NCI-H1417 (cell line): ENCODE measurements at regions not wholly inside any gene's neighbourhood (a gene's known extent, or its start where the extent isn't known, plus 50 kb on each side); places are given as distances from the start of the nearest gene placed in this dataset.

Experiments used
- DNase-seq, 3 experiments: peaks; one replicate each; lab custom pipeline; 2025; lab: John Stamatoyannopoulos, UW

DNA sequence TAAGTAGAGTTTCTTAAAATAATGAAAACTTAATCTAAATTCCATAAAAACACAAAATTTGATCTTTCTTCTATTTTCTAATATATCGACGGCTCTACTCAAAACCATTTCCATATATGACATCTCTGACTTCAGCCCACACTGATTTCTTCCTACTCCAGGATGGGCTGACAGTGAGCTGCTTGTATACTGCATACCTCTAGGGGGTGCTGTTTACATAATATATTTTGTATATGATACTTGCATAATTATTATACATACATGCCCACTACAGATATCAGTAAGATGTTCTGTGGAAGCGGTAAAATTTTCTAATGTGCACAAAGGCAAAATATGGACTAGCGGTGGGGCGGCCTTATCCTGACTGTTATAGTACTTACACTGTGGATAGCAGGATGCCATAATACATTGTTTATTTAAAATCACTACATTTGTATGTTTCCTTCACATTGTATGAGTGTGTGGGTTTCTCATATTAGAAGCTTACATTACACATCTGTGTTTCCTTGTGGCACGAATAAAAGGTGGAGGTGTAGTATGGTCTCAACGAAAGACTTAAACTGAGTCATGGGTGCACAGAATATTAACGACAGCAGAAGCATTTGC lies 66.1 kb upstream of the NXPH2 start:
- DNase-seq, result peak in 2 of 3 experiments; percentile 21 to 53

DNA sequence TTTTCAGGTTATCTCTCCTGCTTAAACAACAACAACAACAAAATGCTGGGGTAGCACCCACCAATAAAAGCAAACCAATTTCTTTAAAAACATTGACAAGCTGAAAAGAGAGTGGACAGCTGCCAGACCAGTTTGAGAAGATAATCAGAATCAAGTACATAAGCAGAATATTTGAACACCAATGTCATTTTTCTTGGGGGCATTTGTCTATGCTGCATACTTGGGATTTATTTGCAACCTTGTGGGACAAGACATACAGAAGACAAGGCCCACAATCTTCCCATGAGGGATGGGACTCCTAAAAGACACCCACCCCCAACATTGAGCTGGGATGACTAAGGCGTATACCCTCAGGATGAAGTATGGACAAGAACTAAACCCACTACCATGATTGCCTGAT lies 62.2 kb upstream of the NXPH2 start:
- no peak for DNase-seq

DNA sequence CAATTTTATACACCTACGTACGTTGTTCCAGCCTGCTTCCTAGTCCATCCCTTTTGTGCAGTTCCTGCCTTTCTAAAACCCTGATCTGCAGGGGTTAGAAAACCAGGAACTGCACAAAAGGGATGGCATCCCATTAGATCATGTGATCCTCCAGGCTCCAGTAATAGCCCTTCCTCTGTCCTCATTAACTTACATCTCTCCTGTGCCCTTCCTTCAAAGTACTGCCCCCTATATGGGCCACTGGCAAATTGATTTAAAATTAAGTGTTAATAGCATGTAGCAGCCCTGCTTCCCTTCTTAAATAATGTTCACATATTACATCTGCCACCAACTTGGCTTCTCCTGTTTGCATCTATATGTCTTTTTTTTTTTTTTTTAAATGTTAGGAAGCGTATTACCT lies 61.3 kb upstream of the NXPH2 start:
- DNase-seq, result no peak

DNA sequence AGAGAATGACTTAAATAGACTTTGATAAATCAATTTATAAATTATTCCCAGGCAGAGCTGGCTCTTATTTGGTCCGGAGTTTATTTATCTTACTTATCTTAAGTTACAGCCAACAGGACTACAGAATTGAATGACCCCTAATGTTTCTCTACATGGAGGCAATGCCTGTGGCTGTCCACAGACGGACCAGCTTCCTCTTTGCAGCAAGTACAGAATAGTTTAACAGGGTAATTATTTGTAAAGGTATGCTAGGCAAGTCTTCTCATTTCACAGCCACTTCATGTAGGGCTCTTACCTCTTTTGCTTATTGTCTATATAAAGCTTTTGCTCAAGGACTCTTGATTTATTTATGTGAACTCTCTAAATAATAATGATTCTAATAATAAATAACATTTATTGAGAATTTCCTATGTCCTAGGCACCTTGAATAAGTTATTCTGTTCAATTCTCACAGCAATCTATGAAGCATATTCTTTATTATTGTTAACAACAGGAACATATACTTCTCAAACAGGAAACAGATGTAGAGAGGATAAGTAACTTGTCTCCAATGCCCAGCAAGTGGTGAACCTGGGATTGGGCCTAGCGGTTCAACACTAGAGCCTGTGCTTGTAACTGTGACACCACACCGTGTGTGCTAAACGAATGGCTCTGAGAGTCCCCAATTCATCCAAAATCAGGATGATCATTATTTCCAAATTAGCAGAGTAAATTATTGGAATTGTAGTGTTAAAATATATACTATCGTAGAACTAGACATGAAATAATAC lies 58.8 kb upstream of the NXPH2 start:
- DNase-seq, result no peak

DNA sequence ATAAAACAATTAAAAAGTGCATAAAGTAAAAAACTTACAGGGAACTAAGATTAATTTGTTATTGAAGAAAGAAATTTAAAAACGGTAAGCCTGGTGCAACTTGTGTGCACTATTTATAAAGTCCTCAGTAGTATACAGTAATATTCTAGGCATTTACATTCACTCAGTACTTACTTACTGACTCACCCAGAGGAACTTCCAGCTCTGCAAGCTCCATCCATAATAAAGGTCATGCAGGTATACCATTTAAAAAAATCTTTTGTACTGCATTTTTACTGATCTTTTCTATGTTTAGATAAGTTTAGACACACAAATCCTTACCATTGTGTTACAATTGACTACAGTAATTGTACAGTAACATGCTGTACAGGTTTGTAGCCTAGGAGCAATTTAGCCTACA lies 51.5 kb upstream of the NXPH2 start:
- no peak for DNase-seq

DNA sequence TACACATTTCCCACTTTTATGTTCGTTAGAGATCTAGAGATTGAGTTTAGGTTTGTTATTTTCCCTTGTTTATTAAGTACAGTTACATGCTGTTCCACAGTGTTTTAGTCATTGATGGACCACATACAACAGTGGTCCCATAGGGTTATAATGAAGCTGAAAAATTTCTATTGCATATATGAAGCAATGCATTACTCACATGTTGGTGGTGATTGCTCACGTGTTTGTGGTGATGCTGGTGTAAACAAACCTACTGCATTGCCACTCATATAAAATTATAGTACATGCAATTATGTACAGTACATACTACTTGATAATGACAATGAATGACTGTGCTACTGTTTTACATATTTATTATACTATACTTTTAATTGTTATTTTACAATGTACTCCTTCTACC lies 51.0 kb upstream of the NXPH2 start:
- DNase-seq, result no peak

DNA sequence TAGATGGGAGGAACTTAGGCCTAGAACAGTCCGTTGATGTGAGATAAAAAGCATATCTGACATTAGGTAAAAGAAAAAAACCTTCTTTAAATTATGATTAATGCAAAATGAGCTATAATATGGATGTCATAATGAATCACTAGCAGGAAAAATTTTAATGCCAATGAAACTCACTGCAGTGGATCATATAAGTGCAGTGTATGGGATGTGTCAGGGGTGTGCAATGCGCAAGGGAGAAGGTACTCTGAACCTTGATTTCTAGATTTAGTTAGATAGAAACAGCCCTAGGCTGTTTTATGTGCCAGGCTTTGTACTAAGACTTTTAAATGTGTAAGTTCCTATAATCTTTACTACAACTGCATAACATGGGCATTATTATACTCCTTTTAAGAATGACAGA lies 50.4 kb upstream of the NXPH2 start:
- no peak for DNase-seq
